Left hindlimb (tissue), 1 donor: ENCODE measurements at regions not wholly inside any gene's neighbourhood (a gene's known extent, or its start where the extent isn't known, plus 50 kb on each side); places are given as distances from the start of the nearest gene placed in this dataset.

ENCODE experiments used
- DNase-seq: peaks from one replicate; pipeline ENCODE4 v3.0.0-alpha.2; 2018

- DNase-seq = no peak
These were observed 95.8 kb upstream of the STEAP4 start for GRCh38 chr7:88402529-88402928.

- no peak for DNase-seq
These were observed 94.4 kb upstream of the STEAP4 start for GRCh38 chr7:88401009-88401623.

- no peak for DNase-seq
These were observed 93.1 kb upstream of the STEAP4 start for GRCh38 chr7:88399696-88400240.

GRCh38 chr7:88399036-88399435 lies 92.3 kb upstream of the STEAP4 start:
- no peak for DNase-seq

- no peak for DNase-seq
These were observed 91.8 kb upstream of the STEAP4 start for GRCh38 chr7:88398459-88398858.

GRCh38 chr7:88396948-88397322 lies 90.2 kb upstream of the STEAP4 start:
- no peak for DNase-seq

GRCh38 chr7:88396295-88396947 lies 89.7 kb upstream of the STEAP4 start:
- no peak for DNase-seq

GRCh38 chr7:88395715-88396114 lies 89.0 kb upstream of the STEAP4 start:
- no peak for DNase-seq

GRCh38 chr7:88391247-88391646 lies 84.6 kb upstream of the STEAP4 start:
- DNase-seq = no peak

GRCh38 chr7:88387368-88387767 lies 80.7 kb upstream of the STEAP4 start:
- DNase-seq = no peak

- DNase-seq = no peak
These were observed 80.0 kb upstream of the STEAP4 start for GRCh38 chr7:88386665-88387156.

GRCh38 chr7:88377434-88377833 lies 70.7 kb upstream of the STEAP4 start:
- no peak for DNase-seq

GRCh38 chr7:88368686-88369085 lies 62.0 kb upstream of the STEAP4 start:
- no peak for DNase-seq

GRCh38 chr7:88366845-88367244 lies 60.2 kb upstream of the STEAP4 start:
- no peak for DNase-seq

- no peak for DNase-seq
These were observed 57.2 kb upstream of the STEAP4 start for GRCh38 chr7:88363869-88364268.

- DNase-seq = no peak
These were observed 56.6 kb upstream of the STEAP4 start for GRCh38 chr7:88363249-88363648.

- DNase-seq = no peak
These were observed 54.7 kb upstream of the STEAP4 start for GRCh38 chr7:88361357-88361756.

GRCh38 chr7:88358881-88359280 lies 52.2 kb upstream of the STEAP4 start:
- no peak for DNase-seq

GRCh38 chr7:88358526-88358838 lies 51.8 kb upstream of the STEAP4 start:
- no peak for DNase-seq

- no peak for DNase-seq
These were observed 51.3 kb upstream of the STEAP4 start for GRCh38 chr7:88357781-88358525.

- no peak for DNase-seq
These were observed 50.6 kb upstream of the STEAP4 start for GRCh38 chr7:88357294-88357693.
